Neural progenitor cell (in vitro differentiated cells): ENCODE measurements at regions not wholly inside any gene's neighbourhood (a gene's known extent, or its start where the extent isn't known, plus 50 kb on each side); places are given as distances from the start of the nearest gene placed in this dataset.
A peak's percentile ranks its signal among the peaks of the same experiment; 100 is the strongest.

Experiments
- DNase-seq: peaks from one replicate; pipeline ENCODE4 v3.0.0-alpha.2; 2016; ENCODE audit warnings: low spot score
- H2AFZ ChIP-seq: fragments of 200-600 bp; sonication (generic); replicated peaks from 2 replicates; pipeline ENCODE4 v1.6.1; 2016; ENCODE audit warnings: antibody characterized with exemption
- H3F3A ChIP-seq: fragments of 200-600 bp; sonication (generic); 2 replicates; pipeline ENCODE4 v1.6.1; 2016; ENCODE audit warnings: antibody characterized with exemption, low read depth
- H3K27ac ChIP-seq: fragments of 200-600 bp; sonication (generic); 2 replicates; pipeline ENCODE4 v1.5.1; 2016; ENCODE audit warnings: mild to moderate bottlenecking
- H3K27me3 ChIP-seq: fragments of 200-600 bp; sonication (generic); 2 replicates; pipeline ENCODE4 v1.6.1; 2016; ENCODE audit warnings: mild to moderate bottlenecking, moderate library complexity
- H3K36me3 ChIP-seq: fragments of 200-600 bp; sonication (generic); 2 replicates; pipeline ENCODE4 v1.5.1; 2016
- H3K4me1 ChIP-seq: fragments of 200-600 bp; sonication (generic); 2 replicates; pipeline ENCODE4 v1.6.1; 2016; ENCODE audit warnings: mixed run types
- H3K4me2 ChIP-seq: fragments of 200-600 bp; sonication (generic); 2 replicates; pipeline ENCODE4 v1.6.1; 2016
- H3K4me3 ChIP-seq: fragments of 200-600 bp; sonication (generic); 2 replicates; pipeline ENCODE4 v1.5.1; 2016
- H3K79me2 ChIP-seq: fragments of 200-600 bp; sonication (generic); 2 replicates; pipeline ENCODE4 v1.6.1; 2016; ENCODE audit warnings: low read depth
- H3K9ac ChIP-seq: fragments of 200-600 bp; sonication (generic); 2 replicates; pipeline ENCODE4 v1.6.1; 2016
- H3K9me3 ChIP-seq: fragments of 200-600 bp; sonication (generic); 2 replicates; pipeline ENCODE4 v1.5.1; 2016; ENCODE audit warnings: low read depth
- H4K20me1 ChIP-seq: fragments of 200-600 bp; sonication (generic); 2 replicates; pipeline ENCODE4 v1.6.1; 2016; ENCODE audit warnings: low read depth
- H3K27ac Mint-ChIP-seq: 3 replicates; pipeline ENCODE4 v1.8.0; 2021; ENCODE audit warnings: mixed read lengths
- H3K27me3 Mint-ChIP-seq: 2 replicates; pipeline ENCODE4 v1.8.0; 2022; ENCODE audit warnings: low read depth, mild to moderate bottlenecking, inconsistent platforms, moderate library complexity, mixed read lengths; ENCODE audit not compliant: insufficient read depth
- H3K36me3 Mint-ChIP-seq: 3 replicates; pipeline ENCODE4 v1.8.0; 2021; ENCODE audit warnings: mixed read lengths
- H3K4me1 Mint-ChIP-seq: 3 replicates; pipeline ENCODE4 v1.8.0; 2021; ENCODE audit warnings: mixed read lengths
- H3K4me3 Mint-ChIP-seq: 3 replicates; pipeline ENCODE4 v1.8.0; 2021; ENCODE audit warnings: mild to moderate bottlenecking, moderate library complexity, mixed read lengths
- H3K9me3 Mint-ChIP-seq: 3 replicates; pipeline ENCODE4 v1.8.0; 2020; ENCODE audit warnings: mixed read lengths
- EZH2 ChIP-seq: fragments of 200-600 bp; sonication (generic); IDR thresholded peaks from 2 replicates; pipeline ENCODE4 v1.6.1; 2017; ENCODE audit warnings: antibody characterized with exemption, mild to moderate bottlenecking, moderate library complexity
- EZH2phosphoT487 ChIP-seq: fragments of 200-600 bp; sonication (generic); IDR thresholded peaks from 2 replicates; pipeline ENCODE4 v1.6.1; 2017; ENCODE audit warnings: antibody characterized with exemption
- TF ChIP-seq, protein P1 (sequence below): fragments of 200-600 bp; sonication (generic); IDR thresholded peaks from 2 replicates; pipeline ENCODE4 v1.5.1; 2017; ENCODE audit warnings: antibody characterized with exemption, mild to moderate bottlenecking

DNA sequence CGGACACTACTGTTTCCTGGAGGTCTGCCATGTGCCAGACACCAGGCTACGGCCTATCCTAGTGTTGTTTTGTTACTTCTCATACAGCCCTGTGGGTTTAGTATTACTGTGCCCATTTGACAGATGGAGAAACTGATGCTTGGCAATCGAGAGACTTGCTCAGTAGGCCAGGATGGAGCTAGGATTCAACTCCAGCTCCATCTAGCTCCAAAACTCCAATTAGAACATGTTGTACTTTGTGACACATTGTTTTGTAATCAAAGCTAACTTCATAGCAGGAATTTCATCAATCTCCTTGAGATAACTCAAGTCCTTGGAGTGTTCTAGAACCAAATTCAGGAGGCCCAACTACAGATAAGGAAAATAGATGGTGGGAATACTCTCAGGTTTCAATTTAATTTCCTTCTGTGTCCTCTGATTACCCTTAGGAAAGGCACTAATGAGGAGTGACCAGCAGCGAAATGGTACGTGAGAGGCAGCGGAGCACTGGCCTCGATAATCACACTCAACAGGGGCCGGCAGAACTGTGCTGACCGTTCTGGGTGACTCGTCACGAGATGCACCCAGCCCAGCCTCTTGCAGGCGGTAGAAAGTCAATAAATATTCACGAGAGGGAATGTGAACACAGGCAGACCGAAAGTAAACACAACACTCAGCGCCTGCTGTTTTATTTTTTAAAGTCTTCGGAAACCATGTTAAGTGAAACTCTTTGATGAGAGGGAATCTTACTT lies 269.6 kb upstream of the NEBL start:
- Mint-ChIP-seq H3K27me3 (peaks cover 3% of the 10 kb centered on the region), H3K36me3 (peaks cover 69% of the 10 kb centered on the region), H3K9me3 (peaks cover 35% of the 10 kb centered on the region), H3K4me1 (peaks cover 31% of the 10 kb centered on the region), H3K27ac (no peak overlapping the region), H3K4me3 (no peak overlapping the region)
- Histone ChIP-seq H3K36me3 (peaks cover 14% of the 10 kb centered on the region), H4K20me1 (no peaks in the 10 kb centered on the region), H3K4me1 (peaks cover 27% of the 10 kb centered on the region), H3K9me3 (peaks cover 10% of the 10 kb centered on the region), H3K9ac (no peak overlapping the region), H3F3A (peaks cover 49% of the 10 kb centered on the region), H3K4me2 (no peak overlapping the region), H3K27me3 (no peaks in the 10 kb centered on the region), H3K4me3 (no peak overlapping the region), H2AFZ (no peak overlapping the region), H3K27ac (no peak overlapping the region), H3K79me2 (peaks cover 72% of the 10 kb centered on the region)
- TF ChIP-seq EZH2phosphoT487 (no peak), EZH2 (no peak)
- TF ChIP-seq, protein P1, sequence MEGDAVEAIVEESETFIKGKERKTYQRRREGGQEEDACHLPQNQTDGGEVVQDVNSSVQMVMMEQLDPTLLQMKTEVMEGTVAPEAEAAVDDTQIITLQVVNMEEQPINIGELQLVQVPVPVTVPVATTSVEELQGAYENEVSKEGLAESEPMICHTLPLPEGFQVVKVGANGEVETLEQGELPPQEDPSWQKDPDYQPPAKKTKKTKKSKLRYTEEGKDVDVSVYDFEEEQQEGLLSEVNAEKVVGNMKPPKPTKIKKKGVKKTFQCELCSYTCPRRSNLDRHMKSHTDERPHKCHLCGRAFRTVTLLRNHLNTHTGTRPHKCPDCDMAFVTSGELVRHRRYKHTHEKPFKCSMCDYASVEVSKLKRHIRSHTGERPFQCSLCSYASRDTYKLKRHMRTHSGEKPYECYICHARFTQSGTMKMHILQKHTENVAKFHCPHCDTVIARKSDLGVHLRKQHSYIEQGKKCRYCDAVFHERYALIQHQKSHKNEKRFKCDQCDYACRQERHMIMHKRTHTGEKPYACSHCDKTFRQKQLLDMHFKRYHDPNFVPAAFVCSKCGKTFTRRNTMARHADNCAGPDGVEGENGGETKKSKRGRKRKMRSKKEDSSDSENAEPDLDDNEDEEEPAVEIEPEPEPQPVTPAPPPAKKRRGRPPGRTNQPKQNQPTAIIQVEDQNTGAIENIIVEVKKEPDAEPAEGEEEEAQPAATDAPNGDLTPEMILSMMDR: no peak
- DNase-seq: no peak

DNA sequence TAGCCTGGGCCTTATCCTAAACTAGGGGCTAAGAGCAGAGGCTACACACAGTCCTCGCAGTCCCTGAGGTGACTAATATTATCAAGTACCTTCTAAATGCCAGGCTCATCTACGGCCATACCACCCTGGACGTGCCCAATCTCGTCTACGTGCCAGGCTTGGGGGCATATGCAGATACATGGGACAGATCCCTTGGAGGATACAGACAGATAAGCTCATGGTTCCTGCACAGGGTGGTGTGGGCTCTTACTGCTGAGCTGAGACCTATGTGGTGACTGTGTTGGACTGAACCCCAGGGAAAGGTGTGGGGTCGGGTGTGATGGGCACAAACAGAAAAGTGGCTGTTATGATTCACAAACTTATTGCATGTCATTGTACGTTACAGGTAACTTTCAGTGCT lies 268.4 kb upstream of the NEBL start:
- H3K79me2 ChIP-seq: peaks cover 62% of the 10 kb centered on the region
- H3K9me3 ChIP-seq: peaks cover 10% of the 10 kb centered on the region
- peaks cover 50% of the 10 kb centered on the region for H3F3A ChIP-seq
- H3K27ac Mint-ChIP-seq: peak overlapping the region; percentile 50
- H3K36me3 ChIP-seq: peaks cover 14% of the 10 kb centered on the region
- no peak for DNase-seq
- no peak overlapping the region for H3K27ac ChIP-seq
- H3K27me3 Mint-ChIP-seq: peaks cover 3% of the 10 kb centered on the region
- peaks cover 67% of the 10 kb centered on the region for H3K36me3 Mint-ChIP-seq
- peaks cover 41% of the 10 kb centered on the region for H3K9me3 Mint-ChIP-seq
- no peak overlapping the region for H2AFZ ChIP-seq
- no peak overlapping the region for H3K4me2 ChIP-seq
- no peaks in the 10 kb centered on the region for H4K20me1 ChIP-seq
- H3K4me3 Mint-ChIP-seq: no peak overlapping the region
- H3K9ac ChIP-seq: no peak overlapping the region
- no peak overlapping the region for H3K4me3 ChIP-seq
- H3K4me1 ChIP-seq: peaks cover 25% of the 10 kb centered on the region
- TF ChIP-seq, protein P1: no peak
- TF ChIP-seq EZH2 (no peak), EZH2phosphoT487 (no peak)
- no peaks in the 10 kb centered on the region for H3K27me3 ChIP-seq
- H3K4me1 Mint-ChIP-seq: peaks cover 29% of the 10 kb centered on the region

DNA sequence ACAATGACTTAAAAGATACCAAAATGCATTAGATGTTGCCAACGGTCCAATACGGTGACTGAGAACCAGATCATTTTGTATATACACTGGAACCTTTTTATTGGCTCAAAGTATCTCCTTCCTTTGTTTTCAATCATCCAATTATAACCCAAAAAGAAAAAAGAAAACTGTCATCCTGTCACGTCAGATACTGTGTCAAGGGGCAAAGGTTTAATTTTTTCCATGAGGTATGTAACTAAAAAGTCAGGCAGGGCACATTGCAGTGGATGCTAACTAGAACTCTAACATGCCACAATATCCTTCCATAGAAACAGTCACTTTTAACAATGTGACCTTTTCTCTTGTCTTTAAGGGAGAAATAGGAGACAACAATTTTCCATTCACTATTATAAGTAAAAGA lies 267.6 kb upstream of the NEBL start:
- H3K9me3 Mint-ChIP-seq: peaks cover 48% of the 10 kb centered on the region
- peaks cover 25% of the 10 kb centered on the region for H3K4me1 ChIP-seq
- H3K4me3 ChIP-seq: no peak overlapping the region
- H3K27me3 ChIP-seq: no peaks in the 10 kb centered on the region
- no peaks in the 10 kb centered on the region for H4K20me1 ChIP-seq
- no peak for DNase-seq
- TF ChIP-seq EZH2: no peak
- TF ChIP-seq, protein P1: no peak
- no peak for TF ChIP-seq EZH2phosphoT487
- peaks cover 10% of the 10 kb centered on the region for H3K9me3 ChIP-seq
- H3F3A ChIP-seq: peaks cover 47% of the 10 kb centered on the region
- H3K79me2 ChIP-seq: peaks cover 66% of the 10 kb centered on the region
- H3K4me2 ChIP-seq: no peak overlapping the region
- H3K27ac ChIP-seq: no peak overlapping the region
- H3K27ac Mint-ChIP-seq: no peak overlapping the region
- H3K36me3 Mint-ChIP-seq: peaks cover 63% of the 10 kb centered on the region
- H3K36me3 ChIP-seq: peaks cover 14% of the 10 kb centered on the region
- no peak overlapping the region for H3K9ac ChIP-seq
- H3K4me1 Mint-ChIP-seq: peaks cover 23% of the 10 kb centered on the region
- no peak overlapping the region for H3K4me3 Mint-ChIP-seq
- no peak overlapping the region for H2AFZ ChIP-seq
- H3K27me3 Mint-ChIP-seq: peaks cover 3% of the 10 kb centered on the region
